Activated naive CD8-positive, alpha-beta T cell treated with anti-CD3 and anti-CD28 coated beads for 36 hours (primary cell): ENCODE measurements at regions not wholly inside any gene's neighbourhood (a gene's known extent, or its start where the extent isn't known, plus 50 kb on each side); places are given as distances from the start of the nearest gene placed in this dataset.
"Not testable (repeated sequence)": the region's sequence is repeated elsewhere in the genome, so short reads cannot be mapped to it uniquely, and the experiment has no call there.

ENCODE experiments used
- DNase-seq: peaks from one replicate; pipeline ENCODE4 v3.0.0; 2021
- H3K27ac Mint-ChIP-seq: one replicate; pipeline ENCODE4 v1.8.0; 2022; ENCODE audit warnings: mild to moderate bottlenecking, moderate library complexity, mixed read lengths
- H3K27me3 Mint-ChIP-seq: one replicate; pipeline ENCODE4 v1.8.0; 2022; ENCODE audit warnings: mild to moderate bottlenecking, mixed read lengths
- H3K36me3 Mint-ChIP-seq: one replicate; pipeline ENCODE4 v1.8.0; 2021; ENCODE audit warnings: mild to moderate bottlenecking, mixed read lengths
- H3K4me1 Mint-ChIP-seq: one replicate; pipeline ENCODE4 v1.8.0; 2021; ENCODE audit warnings: mixed read lengths
- H3K4me3 Mint-ChIP-seq: one replicate; pipeline ENCODE4 v1.8.0; 2022; ENCODE audit warnings: mild to moderate bottlenecking, moderate library complexity, mixed read lengths
- H3K9me3 Mint-ChIP-seq: one replicate; pipeline ENCODE4 v1.8.0; 2022; ENCODE audit warnings: mixed read lengths

DNA sequence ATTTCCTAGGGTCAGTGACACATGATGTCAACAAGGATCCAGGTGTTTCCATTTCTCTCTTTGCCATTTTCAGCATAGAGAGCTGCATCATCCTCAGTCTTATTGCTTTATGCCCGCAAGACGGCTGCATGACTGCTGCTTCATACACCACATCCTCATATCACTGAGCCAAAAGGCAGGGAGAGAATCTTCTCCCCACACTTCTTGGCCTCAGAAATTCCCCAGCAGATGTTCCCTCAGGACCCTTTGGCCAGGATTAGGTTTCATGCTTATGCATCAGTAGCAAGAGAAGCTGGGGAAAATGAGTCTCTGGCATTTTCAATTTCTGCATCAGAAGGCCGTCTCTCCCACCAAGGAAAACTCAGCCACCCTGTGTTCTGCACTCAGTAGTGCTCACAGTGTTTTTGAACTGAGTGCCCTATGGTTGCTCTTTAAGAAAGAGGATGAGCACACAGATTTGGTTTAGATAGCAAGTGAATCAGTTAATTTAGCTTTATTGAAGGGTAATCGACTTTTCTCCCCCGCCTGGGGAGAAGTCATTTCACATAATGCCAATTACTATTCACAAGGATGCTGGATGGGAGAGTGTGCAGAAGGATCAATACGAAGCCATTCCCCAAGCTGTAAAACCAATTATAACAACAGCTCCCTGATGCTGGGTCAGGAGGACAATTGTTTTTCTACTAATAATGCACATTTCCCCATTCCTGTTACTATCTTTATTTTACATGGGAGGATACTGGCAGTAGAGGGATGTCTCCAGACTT, 360.2 kb downstream of the HHIPL2 start:
- H3K9me3 Mint-ChIP-seq = peaks cover 2% of the 10 kb centered on the region
- no peaks in the 10 kb centered on the region for H3K4me1 Mint-ChIP-seq
- DNase-seq = no peak
- no peak overlapping the region for H3K4me3 Mint-ChIP-seq
- H3K27me3 Mint-ChIP-seq = no peaks in the 10 kb centered on the region
- H3K36me3 Mint-ChIP-seq = no peaks in the 10 kb centered on the region
- H3K27ac Mint-ChIP-seq = no peak overlapping the region

DNA sequence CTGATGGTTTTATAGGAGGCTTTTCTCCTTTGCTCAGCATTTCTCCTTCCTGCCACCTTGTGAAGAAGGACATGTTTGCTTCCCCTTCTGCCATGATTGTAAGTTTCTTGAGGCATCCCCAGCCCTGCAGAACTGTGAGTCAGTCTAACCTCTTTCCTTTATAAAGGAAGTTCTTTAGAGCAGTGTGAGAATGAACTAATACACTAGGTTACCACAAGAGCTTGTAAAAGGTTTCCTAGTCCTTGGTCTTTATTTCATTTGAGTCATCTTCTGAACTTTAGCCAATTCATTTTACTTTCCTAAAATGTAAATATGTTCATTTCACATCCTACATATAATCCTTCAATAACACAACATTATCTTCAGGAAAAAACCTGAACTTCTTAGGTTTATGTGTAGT, 365.3 kb downstream of the HHIPL2 start:
- peaks cover 7% of the 10 kb centered on the region for H3K9me3 Mint-ChIP-seq
- no peaks in the 10 kb centered on the region for H3K27me3 Mint-ChIP-seq
- DNase-seq = no peak
- H3K4me1 Mint-ChIP-seq = no peaks in the 10 kb centered on the region
- no peak overlapping the region for H3K27ac Mint-ChIP-seq
- H3K4me3 Mint-ChIP-seq = no peak overlapping the region
- H3K36me3 Mint-ChIP-seq = no peaks in the 10 kb centered on the region

DNA sequence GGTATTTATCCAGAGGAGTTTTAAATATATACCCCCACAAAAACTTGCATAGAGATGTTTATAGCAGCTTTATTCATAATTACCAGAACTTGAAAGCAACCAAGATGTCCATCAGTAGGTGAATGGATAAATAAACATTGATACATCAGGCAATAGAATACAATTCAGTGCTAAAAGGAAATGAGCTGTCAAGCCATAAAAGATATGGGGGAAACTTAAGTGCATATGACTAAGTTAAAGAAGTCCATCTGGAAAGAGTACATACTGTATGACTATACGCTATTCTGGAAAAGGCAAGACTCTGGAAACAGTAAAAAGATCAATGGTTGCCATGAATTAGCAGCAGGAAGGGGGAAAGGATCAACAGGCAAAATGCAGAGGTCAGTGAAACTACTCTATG, 366.7 kb downstream of the HHIPL2 start:
- Mint-ChIP-seq H3K27ac (no peak overlapping the region), H3K27me3 (peaks cover under 1% of the 10 kb centered on the region), H3K4me1 (no peaks in the 10 kb centered on the region), H3K4me3 (no peak overlapping the region), H3K36me3 (no peaks in the 10 kb centered on the region), H3K9me3 (peaks cover 9% of the 10 kb centered on the region)
- DNase-seq = no peak

DNA sequence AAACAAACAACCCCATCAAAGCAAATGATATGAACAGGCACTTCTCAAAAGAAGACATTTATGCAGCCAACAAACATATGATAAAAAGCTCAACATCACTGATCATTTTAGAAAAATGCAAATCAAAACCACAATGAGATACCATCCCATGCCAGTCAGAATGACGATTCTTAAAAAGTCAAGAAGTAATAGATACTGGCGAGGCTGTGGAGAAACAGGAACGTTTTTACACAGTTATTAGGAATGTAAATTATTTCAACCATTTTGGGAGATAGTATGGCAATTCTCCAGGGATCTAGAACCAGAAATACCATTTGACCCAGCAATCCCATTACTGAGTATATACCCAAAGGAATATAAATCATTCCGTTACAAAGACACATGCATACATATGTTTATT, 370.4 kb downstream of the HHIPL2 start:
- H3K27ac Mint-ChIP-seq, DNase-seq, H3K36me3 Mint-ChIP-seq, H3K4me3 Mint-ChIP-seq, H3K4me1 Mint-ChIP-seq, H3K27me3 Mint-ChIP-seq: not testable (repeated sequence)
- peaks cover 21% of the 10 kb centered on the region for H3K9me3 Mint-ChIP-seq

DNA sequence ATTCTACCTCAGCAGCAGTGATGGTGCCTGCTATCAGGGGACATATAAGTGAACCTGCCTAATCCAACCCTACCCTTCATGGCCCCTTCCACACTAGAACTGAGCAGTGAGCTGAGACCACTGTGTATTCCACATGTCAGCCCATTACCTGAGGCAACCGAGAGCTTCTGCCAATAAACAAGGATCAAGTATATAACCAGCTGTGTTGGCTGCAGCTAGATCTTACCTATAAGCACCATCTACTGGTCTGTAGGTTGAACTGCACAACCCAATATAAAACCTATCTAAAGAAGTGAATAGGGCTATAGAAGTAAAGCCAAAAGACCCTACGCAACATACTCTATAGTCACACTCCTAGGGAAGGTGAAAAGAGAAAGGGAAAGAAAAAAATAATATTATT, 376.9 kb downstream of the HHIPL2 start:
- Mint-ChIP-seq H3K4me3 (no peak overlapping the region), H3K4me1 (no peaks in the 10 kb centered on the region), H3K27me3 (peaks cover under 1% of the 10 kb centered on the region), H3K36me3 (peaks cover 8% of the 10 kb centered on the region), H3K27ac (no peak overlapping the region), H3K9me3 (peaks cover 21% of the 10 kb centered on the region)
- no peak for DNase-seq

DNA sequence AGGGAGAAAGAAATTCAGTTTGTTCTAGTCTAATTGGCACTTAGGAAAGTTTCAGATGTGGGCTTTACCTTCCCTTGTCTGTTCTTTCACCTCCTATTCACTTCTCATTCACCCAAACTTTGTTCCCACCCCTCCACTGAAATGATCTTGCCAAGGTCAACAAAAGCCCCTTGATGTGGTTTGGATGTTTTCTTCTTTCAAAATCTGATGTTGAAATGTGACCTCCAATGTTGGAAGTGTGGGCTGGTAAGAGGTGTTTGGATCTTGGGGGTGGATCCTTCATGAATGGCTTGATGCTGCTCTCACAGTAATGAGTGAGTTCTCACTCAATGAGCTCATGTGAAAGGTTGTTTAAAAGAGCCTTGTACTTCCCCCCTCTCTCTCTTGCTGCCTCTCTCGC, 379.3 kb downstream of the HHIPL2 start:
- Mint-ChIP-seq H3K27me3 (no peaks in the 10 kb centered on the region), H3K36me3 (peaks cover 5% of the 10 kb centered on the region), H3K27ac (no peak overlapping the region), H3K9me3 (peaks cover 15% of the 10 kb centered on the region), H3K4me3 (no peak overlapping the region), H3K4me1 (no peaks in the 10 kb centered on the region)
- DNase-seq = no peak

DNA sequence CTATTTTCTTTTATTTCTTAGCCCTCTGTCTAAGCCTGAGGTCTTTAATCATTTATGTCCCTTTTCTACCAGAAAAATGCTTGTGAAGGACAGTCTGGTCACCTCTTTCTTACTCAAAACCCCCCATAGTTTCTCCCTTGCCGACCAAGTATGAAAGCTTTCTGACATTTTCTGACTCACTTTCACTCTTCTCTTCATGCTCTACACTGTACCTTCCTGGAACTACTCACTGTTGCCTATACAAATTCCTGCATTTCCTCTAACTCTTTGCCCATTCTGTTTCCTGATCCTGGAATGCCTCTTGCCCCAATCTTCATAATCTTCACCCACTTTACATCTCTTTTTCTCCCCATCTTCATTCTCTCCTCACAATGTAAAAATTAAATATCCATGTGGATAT, 380.0 kb downstream of the HHIPL2 start:
- Mint-ChIP-seq H3K4me3 (no peak overlapping the region), H3K9me3 (peaks cover 14% of the 10 kb centered on the region), H3K4me1 (no peaks in the 10 kb centered on the region), H3K36me3 (peaks cover 5% of the 10 kb centered on the region), H3K27me3 (no peaks in the 10 kb centered on the region), H3K27ac (no peak overlapping the region)
- no peak for DNase-seq

DNA sequence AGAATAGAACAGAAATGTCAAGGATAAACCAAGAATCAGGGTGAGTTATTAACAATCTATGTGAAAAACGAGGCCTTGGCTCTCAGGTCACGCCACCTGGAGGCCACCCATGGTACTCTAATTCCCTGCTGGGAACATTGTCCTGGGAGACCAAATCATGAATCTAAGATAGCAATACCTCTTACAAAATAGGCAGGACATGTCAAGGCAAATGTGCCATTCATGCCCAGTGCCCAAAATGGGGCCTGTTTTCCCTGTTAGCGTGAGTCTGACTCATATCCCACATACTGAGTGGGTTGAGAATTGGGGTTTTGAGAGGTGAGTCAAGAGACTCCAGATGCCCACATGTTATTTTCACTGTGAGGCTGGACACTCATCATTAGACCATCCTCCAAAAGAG, 380.8 kb downstream of the HHIPL2 start:
- H3K9me3 Mint-ChIP-seq = peaks cover 7% of the 10 kb centered on the region
- peak; percentile 6 for DNase-seq

DNA sequence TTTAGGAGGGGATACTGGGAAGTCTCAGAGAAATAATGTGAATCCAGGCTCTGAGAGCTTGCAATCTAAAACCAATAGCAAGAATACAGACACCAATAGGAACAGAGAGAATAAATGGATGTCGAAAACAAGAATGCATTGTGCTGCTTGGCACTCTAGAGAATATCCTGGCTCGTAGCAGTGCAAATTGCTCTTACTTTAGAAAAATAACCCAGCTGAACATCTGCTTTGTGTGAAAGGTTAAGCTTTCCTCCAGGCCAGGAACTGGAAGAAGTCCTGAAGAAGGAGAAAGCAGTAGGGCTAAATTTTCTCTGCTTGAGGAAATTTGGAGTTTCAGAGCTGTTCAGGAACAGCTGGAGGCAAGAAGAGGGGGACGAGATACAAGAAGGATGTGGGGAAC, 382.3 kb downstream of the HHIPL2 start:
- Mint-ChIP-seq H3K27me3 (no peaks in the 10 kb centered on the region), H3K9me3 (no peaks in the 10 kb centered on the region), H3K4me1 (no peaks in the 10 kb centered on the region), H3K36me3 (peaks cover 3% of the 10 kb centered on the region), H3K27ac (no peak overlapping the region), H3K4me3 (no peak overlapping the region)
- no peak for DNase-seq

More for the DNA sequence above, 380.8 kb downstream of the HHIPL2 start:
- H3K36me3 Mint-ChIP-seq = peaks cover 5% of the 10 kb centered on the region
- no peak overlapping the region for H3K27ac Mint-ChIP-seq
- H3K4me1 Mint-ChIP-seq = no peaks in the 10 kb centered on the region
- no peaks in the 10 kb centered on the region for H3K27me3 Mint-ChIP-seq
- no peak overlapping the region for H3K4me3 Mint-ChIP-seq

DNA sequence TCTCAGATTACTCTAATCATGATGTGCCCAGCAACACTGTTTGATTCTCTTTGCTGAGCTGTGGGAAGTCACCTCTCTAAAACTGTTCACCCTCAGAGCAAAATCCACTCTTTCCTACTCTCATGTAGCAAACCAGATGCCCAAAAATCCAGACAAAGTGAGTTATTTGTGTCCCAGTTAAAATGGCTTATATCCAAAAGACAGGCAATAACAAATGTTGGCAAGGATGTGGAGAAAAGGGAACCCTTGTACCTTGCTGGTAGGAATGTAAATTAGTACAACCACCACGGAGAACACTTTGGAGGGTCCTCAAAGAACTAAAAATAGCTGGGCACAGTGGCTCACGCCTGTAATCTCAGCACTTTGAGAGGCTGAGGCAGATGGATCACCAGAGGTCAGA, 384.0 kb downstream of the HHIPL2 start:
- DNase-seq = no peak
- no peaks in the 10 kb centered on the region for H3K9me3 Mint-ChIP-seq
- H3K4me3 Mint-ChIP-seq = no peak overlapping the region
- no peaks in the 10 kb centered on the region for H3K27me3 Mint-ChIP-seq
- no peak overlapping the region for H3K27ac Mint-ChIP-seq
- no peaks in the 10 kb centered on the region for H3K36me3 Mint-ChIP-seq
- H3K4me1 Mint-ChIP-seq = no peaks in the 10 kb centered on the region

DNA sequence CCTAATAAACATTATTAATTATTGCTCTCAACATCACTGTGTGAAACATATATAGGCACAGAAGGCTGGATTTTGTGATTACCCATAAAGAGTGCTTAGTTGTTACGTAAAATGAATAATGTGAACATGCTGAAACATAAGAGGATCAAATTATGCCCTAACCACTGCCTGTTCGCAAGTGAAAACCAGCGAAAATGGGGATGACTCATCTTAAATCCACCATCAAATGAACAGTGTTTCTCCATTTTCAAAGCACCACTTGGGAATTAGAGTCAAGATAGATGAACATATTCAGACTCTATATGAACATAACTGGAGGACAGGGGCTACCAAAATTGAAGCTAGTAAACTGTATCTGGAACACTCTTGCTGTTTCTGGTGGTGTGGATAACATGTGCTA, 386.2 kb downstream of the HHIPL2 start:
- peaks cover 2% of the 10 kb centered on the region for H3K36me3 Mint-ChIP-seq
- H3K27ac Mint-ChIP-seq = no peak overlapping the region
- H3K4me3 Mint-ChIP-seq = no peak overlapping the region
- H3K27me3 Mint-ChIP-seq = no peaks in the 10 kb centered on the region
- H3K9me3 Mint-ChIP-seq = peaks cover 13% of the 10 kb centered on the region
- no peak for DNase-seq
- no peaks in the 10 kb centered on the region for H3K4me1 Mint-ChIP-seq

DNA sequence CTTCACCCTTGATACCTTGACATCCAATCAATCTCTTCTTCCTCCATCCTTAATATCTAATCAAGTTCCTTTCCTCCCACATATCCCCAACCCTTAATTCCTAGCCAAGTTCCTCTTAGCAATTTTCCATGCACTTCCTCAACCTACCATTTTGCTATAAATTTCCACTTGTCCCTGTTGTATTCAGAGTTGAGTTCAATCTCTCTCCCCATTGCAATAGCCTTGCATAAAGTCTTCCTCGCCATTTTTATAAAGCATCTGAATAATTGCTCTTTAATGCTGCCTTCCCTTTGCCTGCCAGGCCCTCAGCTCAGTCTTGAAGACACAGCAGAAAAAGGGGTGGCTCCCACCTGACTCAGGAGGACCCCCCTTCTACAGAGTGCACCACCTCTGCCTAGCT, 390.3 kb downstream of the HHIPL2 start:
- H3K27ac Mint-ChIP-seq = no peak overlapping the region

DNA sequence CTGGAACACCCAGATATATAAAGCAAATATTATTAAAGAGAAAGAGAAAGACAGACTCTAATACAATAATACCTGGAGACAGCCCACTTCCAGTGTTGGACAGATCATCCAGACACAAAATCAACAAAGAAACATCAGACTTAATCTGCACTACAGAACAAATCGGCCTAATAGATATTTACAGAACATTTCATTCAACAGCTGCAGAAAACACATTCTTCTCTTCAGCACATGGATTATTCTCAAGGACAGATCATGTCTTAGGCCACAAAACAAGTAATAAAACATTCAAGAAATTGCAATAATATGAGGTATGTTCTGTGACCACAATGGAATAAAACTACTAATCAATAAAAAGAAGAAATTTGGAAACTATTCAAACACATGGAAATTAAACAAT, 398.3 kb upstream of the DUSP10 start:
- Mint-ChIP-seq H3K27me3 (no peaks in the 10 kb centered on the region), H3K27ac (no peak overlapping the region), H3K9me3 (no peaks in the 10 kb centered on the region), H3K36me3 (no peaks in the 10 kb centered on the region), H3K4me3 (no peak overlapping the region), H3K4me1 (no peaks in the 10 kb centered on the region)
- no peak for DNase-seq

More for the DNA sequence above, 390.3 kb downstream of the HHIPL2 start:
- H3K27me3 Mint-ChIP-seq = no peaks in the 10 kb centered on the region
- peaks cover 2% of the 10 kb centered on the region for H3K36me3 Mint-ChIP-seq
- H3K9me3 Mint-ChIP-seq = peaks cover 14% of the 10 kb centered on the region
- H3K4me3 Mint-ChIP-seq = no peak overlapping the region
- no peaks in the 10 kb centered on the region for H3K4me1 Mint-ChIP-seq
- DNase-seq = no peak

DNA sequence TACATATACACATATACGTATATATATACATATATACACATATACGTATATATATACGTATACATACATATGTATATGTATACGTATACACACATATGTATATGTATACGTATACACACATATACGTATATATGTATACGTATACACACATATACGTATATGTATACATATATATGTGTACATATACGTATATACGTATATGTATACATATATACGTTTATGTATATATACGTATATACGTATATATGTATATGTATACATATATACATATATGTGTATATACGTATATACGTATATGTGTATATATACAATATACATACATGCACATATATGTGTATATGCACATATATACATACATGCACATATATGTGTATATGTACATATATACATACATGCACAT, 396.2 kb upstream of the DUSP10 start:
- Mint-ChIP-seq H3K4me1 (no peaks in the 10 kb centered on the region), H3K27ac (no peak overlapping the region), H3K4me3 (no peak overlapping the region), H3K36me3 (peaks cover 3% of the 10 kb centered on the region), H3K27me3 (no peaks in the 10 kb centered on the region), H3K9me3 (peaks cover 4% of the 10 kb centered on the region)
- DNase-seq = no peak

DNA sequence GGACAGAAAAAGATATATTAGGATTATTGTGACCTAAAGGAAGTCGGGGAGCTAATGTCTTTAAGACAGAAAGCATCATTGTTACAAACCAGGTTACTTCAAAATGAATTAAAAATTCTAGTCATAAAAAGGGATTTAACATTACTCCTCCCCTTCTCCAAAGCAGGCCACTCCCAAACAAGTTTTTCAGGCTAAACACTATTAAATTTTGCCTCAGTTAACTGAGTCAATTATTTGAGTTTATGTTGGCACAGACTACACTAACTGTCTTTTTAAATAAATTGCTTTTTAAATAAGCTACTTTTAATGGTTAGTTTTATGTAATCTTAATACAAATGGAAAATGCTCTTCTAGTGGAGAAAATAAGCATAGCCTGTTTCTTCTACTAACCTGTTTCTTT, 395.0 kb upstream of the DUSP10 start:
- no peak overlapping the region for H3K27ac Mint-ChIP-seq
- DNase-seq = no peak
- peaks cover 4% of the 10 kb centered on the region for H3K9me3 Mint-ChIP-seq
- H3K36me3 Mint-ChIP-seq = peaks cover 3% of the 10 kb centered on the region
- no peaks in the 10 kb centered on the region for H3K4me1 Mint-ChIP-seq
- no peak overlapping the region for H3K4me3 Mint-ChIP-seq
- H3K27me3 Mint-ChIP-seq = no peaks in the 10 kb centered on the region

DNA sequence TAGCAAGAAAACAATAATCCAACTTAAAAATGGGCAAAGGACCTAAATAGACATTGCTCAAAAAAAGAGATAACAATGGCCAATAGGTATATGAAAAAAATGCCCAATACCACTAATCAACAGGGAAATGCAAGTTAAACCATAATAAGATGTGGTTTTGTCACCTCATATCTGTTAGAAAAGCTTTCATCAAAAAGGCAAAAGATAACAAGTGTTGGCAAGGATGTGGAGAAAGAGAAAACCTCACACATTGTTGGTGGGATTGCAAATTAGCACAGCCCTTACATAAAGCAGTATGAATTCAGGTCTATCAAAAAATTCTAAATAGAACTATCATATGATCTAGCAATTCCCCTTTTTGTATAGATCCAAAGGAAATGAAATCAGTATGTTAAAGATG, 387.2 kb upstream of the DUSP10 start:
- Mint-ChIP-seq H3K27me3 (no peaks in the 10 kb centered on the region), H3K27ac (no peak overlapping the region), H3K4me1 (no peaks in the 10 kb centered on the region), H3K9me3 (no peaks in the 10 kb centered on the region), H3K4me3 (no peak overlapping the region), H3K36me3 (no peaks in the 10 kb centered on the region)
- DNase-seq = no peak
